Esophagus mucosa (tissue), 1 donor: ENCODE measurements at regions not wholly inside any gene's neighbourhood (a gene's known extent, or its start where the extent isn't known, plus 50 kb on each side); places are given as distances from the start of the nearest gene placed in this dataset.
"Not testable (repeated sequence)": the region's sequence is repeated elsewhere in the genome, so short reads cannot be mapped to it uniquely, and the experiment has no call there.

Source experiments
- ATAC-seq: fragments of 200-7000 bp; cut with Tn5 transposase; one replicate; pipeline ENCODE4 v1.9.1; 2020
- donor health status: DM: yes; HTN: yes; CAD: no.

DNA sequence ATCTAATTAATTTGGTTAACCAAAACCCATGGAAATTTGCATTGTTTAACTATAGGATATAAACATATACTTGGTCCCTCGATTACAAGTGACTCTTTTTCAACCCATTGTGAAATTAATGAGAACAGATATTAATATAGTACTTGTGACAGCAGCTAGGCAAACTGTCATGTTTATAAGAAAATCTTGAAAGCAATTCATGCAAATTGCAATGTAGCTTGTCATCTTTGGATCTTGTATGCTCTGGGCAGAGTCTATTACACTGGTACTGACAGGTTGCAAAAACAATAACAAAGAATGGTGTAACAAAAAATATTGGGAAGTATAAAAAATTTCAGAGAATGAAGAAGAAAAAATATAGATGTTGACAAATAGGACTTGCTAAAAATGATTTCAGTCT lies 941.0 kb downstream of the DNAH5 start:
- ATAC-seq, result no peak

DNA sequence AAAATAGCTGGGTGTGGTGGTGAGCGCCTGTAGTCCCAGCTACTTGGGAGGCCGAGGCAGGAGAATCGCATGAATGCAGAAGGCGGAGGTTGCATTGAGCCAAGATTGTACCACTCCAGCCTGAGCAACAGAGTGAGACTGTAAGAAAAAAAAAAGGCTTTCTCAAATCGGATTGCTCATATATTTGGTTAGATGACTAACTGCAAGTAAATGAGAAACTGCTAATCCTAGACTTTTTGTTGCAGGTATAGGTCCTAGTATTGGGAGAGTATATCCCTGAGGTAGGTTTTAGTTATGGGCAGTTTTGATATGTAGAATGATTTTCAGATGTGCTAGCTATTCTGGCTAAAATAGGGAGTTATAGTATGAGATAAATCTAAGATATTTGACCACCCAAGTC lies 944.8 kb downstream of the DNAH5 start:
- no peak for ATAC-seq

DNA sequence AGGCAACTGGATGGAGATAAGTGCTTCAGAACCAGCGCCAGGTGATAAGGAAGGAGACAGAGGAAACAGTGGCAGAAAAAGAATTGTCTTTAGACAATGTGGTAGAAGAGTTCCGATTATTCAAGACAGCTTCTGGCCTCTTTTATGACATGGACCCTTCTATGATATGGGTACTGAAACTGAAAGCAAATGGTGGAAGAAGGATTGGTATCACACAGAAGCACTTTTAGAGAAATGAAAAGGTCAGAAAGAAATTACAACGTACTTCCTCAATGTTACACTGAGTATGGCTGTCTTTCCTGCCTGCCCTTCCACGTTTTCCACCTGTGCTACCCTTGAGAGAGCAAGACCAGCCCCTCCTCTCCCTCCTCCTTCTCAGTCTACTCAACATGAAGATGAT lies 959.3 kb downstream of the DNAH5 start:
- ATAC-seq, result no peak

DNA sequence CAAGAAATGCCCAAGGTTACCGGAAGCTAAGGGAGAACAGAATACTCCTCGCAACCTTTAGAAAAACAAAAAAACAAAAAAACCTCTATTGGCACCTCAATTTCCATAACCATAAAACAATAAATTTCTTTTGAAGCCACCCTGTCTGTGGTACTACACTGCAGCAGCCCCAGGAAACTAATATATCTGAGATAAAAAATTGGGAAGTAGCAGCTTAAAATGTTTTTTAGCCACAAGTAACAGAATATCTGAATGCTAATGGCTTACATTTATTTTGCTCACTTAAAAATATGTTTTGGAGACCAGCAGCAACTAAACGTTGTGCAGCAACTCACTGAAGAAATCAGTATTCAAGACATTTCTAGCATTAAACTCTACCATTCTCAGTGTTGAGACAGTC lies 969.6 kb downstream of the DNAH5 start:
- ATAC-seq, result no peak

DNA sequence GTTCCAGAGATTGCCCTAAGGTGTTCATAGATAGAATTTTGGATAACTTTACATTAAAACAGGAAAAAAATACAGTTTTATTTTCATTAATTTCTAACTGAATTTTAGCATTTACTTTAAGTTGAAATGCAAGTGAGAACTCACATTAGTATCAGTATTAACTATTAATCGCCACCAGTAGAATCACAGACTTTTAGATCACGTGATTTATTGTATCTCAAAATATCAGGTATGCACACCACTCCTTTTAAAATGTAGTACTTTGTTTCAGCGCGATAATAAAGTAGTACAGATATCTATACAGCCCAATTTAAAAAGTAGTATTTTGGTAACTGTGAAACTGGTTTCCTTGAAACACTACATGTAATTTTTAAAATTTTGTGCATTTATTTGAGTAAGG lies 978.7 kb downstream of the DNAH5 start:
- ATAC-seq, result no peak

DNA sequence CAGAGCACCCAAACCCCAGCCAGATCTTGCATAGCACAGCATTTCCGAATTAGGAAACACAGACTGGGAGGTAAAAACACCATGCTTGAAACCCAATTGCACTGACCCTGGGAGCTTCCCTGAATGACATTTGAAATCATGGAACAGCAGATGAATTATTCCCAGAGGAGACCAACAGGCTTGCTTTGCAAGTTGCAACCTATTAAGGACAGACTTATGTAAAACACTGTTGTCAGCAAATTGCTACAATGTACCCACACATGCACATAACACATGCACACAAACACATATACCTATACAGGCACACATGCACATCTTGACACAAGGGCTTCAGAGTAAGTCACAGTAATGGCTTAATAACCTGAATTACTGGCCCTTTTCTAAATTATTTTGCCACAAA lies 984.8 kb downstream of the DNAH5 start:
- no peak for ATAC-seq

DNA sequence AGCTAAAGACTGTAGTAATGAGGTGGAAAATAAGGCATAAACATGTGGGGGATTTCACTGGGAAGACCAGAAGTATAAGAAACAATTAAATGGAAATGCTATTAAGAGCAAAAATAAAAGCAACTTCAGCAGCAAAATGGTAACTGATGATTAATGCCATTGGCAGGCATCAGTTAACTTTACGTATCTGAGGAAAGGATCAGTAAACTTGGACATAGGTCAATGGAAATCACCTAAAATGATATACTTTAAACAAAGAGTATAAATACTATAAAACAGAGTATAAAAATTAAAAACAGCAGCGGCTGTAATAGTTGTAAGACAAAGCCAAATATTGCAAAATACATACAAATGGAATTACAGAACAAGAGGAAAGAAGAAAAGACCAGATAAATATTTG lies 992.1 kb downstream of the DNAH5 start:
- ATAC-seq, result no peak

DNA sequence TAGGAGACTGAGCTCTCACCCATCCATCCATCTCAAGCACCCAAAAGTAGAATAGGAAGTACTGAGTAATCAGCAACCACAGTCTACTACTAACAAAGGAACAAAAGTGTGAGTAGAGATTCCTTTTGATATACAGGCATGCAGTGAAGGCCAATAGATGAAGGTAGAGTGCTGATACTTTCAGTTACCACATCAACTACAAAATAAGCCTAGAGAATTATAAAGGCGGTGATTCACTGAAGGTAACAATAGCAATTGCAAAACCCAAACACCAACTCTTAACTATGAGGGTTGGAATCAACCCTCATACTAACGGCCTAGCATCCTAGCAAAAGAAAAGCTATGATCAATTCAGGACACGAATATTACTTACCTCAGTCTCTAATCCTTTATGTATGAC lies 992.6 kb downstream of the DNAH5 start:
- ATAC-seq, result no peak

DNA sequence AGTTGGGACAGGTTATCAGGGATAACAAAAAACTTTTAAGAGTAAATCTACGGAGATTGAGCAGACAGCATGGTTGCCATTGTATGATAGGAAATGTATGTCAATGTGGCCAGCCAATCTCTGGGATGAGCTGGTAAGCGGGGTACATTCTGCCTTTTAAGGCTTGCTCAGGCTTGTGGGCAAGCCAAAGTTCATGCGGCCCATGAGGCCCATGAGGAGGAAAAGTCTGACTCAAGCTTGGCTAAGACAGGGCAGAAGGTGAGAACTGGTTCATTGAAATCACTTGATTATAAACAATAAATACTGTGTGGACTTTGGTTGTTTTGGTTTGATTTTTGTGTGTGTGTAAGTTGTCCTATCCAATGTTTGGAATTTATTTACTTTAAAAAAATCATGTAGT lies 997.1 kb downstream of the DNAH5 start:
- no peak for ATAC-seq

DNA sequence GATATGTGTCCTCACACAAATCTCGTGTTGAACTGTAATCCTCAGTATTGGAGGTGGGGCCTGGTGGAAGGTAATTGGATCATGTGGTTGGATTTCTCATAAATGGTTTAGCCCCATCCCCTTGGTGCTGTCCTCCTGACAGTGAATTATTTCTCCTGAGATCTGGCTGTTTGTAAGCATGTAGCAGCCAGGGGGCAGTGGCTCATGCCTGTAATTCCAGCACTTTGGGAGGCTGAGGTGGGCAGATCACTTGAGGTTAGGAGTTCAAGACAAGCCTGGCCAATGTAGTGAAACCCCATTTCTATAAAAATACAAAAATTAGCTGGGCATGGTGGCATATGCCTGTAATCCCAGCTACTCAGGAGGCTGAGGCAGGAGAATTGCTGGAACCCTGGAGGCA lies 999.0 kb downstream of the DNAH5 start:
- not testable (repeated sequence) for ATAC-seq

DNA sequence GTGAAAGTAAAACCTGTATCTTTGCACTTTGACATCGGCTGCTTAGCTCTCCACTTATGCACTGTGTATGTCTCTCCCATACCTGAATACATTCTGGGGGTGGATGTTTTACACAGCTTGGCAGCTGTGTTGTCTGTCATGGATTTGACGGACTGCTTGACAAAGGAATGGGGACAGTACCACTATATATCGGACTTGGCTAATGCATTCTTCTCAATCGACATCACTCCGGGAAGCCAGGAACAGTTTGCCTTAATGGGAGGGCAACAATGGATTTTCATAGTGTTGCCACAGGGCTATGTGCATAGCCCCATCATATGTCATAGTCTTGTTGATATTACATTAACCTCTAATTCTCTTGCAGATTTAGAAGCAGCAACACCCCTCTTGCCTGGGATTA lies 1008.3 kb downstream of the DNAH5 start:
- ATAC-seq, result no peak

DNA sequence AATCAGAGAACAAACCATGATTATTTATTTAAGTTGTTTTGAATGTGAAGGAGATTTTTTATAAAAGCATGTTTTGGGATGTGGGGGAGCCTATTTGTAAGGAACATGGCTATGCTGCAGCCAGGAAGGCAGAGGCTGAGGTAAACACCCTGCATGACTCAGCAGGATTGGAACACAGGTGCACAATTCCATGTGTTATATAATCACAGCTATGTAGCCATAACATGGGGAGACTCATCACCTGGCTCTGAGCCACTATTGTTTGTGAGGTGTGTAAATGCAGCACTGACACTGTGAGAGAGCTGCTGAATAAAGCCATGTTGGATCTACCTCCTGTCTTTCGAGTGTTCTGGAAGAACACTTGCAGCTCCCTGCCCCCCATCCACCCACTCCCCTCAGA lies 1009.8 kb downstream of the DNAH5 start:
- ATAC-seq, result peak; percentile 87

DNA sequence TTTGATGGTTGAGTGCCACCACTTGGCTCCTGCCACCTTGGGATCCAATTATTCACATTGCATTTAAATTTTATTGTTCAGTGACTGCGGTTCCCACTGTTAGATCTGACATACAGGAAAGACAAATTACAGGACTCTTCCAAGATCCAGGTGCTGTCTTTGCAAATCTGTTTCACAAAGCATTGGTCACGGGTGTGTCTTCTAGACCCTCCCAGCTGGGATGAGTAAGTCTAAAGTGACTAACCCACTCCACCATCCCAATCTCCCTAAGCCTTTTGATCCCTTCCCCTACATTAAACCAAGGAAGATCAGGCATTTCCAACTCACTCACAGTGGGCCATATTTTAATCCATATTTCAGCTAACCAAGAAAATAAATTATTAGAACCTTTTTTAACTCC lies 1016.3 kb upstream of the CTNND2 start:
- ATAC-seq, result no peak

DNA sequence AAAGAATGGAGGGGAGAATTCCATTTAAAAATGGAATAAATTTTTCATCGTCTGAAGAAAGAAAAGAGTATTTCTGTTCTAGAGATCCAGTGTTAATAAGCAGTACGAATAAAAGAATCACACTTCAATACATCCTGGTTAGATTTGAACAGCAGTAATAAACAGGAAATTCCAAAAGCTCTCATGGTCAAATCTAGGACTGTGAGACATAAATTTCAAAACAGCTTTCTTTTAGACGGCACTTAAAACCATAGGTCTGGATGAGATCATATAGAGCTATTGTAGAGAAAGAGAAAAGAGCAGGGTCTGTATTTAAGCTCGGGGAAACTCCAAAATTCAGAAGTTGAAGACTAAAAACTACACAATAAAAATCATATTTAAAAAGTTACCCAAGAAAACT lies 1006.9 kb upstream of the CTNND2 start:
- ATAC-seq, result no peak

DNA sequence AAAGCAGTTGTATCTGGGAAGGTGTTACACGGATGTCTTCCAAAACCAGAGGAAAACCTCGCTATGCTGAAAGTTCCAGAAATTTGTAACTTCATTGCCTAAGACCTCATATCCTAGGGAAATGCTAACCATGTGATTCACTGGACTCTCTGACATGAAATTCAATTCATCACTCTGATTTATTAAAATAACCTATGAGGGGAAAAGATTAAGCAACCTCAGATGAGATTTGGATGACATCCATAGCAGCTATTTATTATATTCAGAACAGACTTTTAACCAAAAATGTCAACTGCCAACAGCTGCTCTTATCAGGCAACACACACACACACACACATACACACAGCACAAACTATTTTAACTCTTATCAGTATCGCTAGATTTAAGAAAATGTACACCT lies 1006.4 kb upstream of the CTNND2 start:
- ATAC-seq, result no peak

DNA sequence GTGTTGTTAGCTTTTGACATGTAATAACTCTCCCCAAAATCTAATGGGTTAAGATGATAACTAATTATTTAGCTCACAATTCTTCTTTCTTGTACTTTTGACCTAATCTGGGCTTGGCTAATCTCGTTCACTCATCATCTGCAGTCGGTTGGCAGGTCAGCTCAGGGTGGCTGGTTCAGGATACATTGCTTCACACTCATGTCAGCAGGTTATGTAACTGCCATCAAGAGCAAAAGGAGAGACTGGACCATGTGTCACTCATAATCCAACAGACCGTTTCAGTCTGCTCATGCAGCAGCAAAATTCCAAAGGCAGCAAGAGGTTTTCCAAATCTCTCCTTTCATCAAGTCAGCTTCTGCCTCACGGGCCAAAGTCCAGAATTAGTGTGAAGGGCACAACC lies 998.4 kb upstream of the CTNND2 start:
- no peak for ATAC-seq

DNA sequence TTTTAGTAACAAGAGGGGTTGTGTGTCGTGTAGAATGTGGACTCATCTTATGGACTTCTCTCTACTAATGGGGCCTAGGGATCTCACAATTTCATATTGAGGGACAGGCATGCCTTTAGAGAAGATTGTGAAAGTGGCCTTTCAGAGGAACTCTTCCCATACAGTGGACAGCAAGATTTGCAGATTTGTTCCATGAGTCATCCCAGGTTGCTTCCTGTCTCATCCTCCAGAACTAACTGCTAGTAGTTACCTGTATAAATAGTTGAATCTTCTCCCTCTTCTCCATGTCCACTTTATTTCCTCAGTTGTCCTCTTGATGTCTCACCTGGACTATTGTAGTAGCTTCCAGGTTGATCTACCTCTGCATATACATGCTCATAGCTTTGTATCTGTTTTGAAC lies 997.5 kb upstream of the CTNND2 start:
- ATAC-seq, result no peak

DNA sequence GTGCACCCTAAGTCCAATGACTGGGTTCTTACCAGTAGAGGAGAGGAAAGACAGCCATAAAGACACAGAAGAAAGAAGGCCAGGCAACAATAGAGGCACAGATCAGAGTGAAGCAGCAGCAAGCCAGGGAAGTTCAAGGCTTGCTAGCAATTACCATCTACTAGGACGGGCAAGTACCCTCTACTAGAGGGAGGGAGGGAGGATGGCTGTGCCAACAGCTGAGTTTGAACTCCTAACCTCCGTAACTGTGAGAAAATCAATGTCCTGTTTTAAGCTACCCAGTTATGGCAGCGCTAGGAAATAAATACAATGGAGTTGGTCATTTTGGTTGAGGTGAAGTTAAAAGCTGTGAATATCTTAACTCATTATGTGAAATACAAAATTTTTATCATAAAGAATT lies 991.8 kb upstream of the CTNND2 start:
- ATAC-seq, result no peak

DNA sequence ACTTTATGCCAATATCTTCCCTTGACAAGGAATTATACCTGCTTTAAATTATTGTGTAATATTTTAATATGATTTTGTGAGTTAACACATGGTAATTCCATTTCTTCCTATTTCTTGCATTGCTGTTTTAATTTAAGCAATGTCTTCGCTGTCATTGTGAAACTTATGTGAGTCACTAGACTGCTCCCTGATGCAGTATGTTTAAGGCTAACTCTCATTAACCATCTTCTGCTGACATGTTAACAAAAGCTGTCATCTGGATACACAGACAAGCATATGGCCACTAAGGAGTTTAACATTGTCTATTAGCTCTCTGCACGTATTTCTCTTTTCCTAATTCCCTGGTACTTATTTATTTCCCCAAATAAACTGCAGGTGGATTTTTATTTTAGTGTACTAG lies 980.8 kb upstream of the CTNND2 start:
- ATAC-seq, result no peak

DNA sequence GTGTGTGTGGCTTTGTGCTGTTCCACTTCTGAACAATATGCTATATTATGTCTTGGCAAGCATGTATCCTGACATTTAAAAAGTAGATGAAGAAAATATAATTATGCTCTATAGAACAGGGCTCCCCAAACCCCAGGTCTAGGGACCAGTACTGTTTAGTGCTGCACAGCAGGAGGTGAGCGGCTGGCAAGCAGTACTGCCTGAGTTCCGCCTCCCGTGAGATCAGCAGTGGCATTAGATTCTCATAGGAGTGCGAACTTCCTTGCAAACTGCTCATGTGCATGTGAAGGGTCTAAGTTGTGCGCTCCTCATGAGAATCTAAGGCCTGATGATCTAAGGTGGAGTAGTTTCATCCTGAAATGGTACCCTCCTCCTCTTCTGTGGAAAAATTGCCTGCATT lies 979.1 kb upstream of the CTNND2 start:
- ATAC-seq, result no peak

DNA sequence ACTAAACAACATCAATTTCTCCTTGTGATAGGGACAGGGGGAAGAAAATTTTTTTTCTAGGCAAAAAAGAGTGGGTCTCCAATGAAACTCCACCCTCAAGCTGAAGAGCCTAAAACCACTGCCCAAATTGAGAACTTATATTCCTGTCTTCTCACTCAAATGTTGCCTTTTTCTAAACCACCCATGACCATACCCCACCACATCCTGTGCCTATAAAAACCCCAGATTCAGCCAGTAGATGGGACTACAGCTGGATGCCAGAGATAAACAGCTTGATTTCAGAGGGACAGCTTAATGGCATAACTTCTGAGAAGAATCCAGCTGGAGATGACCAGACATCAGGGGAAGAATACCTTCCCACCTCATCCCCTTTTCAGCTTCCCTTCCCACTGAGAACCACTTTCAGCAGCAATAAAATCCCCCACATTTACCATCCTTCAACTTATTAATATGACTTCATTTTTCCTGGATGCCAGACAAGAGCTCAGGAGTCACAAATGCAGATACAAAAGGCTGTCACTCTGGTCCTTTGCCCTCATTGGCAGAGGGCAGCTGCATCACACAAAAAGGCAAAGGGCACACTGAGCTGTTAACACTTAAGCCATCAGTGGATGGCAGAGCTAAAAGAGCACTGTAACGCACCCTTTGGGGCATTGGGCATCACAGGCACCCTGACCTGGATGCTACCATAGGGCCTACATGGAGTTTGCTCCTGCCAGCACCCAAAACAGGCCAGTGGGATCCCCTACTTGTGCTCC lies 972.5 kb upstream of the CTNND2 start:
- no peak for ATAC-seq

DNA sequence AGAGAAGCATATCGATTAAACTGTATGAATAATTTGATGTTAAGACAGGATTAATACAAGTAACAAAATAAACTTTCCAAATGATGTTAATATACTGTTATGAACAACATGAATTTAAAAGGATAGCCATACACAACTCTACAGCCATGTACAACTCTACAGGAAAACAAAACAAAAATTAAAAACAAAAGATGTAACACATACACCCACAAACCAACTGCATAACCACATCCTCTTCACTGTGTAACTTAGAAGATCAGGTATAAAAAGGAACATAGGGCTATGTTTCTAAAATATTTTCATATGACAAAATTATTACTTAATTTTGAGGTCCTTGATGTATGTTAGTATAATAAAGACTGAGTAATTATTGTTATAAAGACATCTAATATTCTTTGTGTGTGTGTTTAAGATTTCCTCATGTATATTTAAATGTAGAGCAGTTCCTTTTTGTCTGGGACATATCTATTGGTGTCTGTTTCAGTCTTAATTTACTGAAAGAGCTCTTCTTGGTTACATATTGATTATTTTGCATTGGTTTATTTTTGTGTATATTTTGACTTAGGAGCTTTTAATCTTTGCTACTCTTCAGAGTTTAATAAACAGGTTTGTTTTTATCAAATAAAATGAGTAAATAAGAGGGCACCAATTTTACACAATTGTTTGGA lies 966.8 kb upstream of the CTNND2 start:
- no peak for ATAC-seq

DNA sequence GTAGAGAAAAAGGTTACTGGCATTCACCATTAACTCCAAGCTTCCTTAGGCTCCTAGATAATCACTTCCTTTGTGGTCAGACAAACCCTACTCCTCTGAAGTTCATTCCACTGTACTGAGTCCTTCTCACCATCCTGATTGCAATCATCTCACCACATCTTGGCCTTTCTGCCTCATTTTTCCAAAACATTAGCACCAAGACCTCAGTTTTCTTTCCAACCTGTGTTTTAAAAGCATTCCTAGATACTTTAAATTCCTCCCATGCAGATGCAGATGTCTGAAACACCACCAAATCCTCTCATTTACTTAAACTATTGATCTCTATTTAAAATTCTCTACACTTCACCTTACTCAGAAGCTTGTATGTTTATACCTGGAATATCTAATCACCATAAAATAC lies 961.3 kb upstream of the CTNND2 start:
- ATAC-seq, result no peak

DNA sequence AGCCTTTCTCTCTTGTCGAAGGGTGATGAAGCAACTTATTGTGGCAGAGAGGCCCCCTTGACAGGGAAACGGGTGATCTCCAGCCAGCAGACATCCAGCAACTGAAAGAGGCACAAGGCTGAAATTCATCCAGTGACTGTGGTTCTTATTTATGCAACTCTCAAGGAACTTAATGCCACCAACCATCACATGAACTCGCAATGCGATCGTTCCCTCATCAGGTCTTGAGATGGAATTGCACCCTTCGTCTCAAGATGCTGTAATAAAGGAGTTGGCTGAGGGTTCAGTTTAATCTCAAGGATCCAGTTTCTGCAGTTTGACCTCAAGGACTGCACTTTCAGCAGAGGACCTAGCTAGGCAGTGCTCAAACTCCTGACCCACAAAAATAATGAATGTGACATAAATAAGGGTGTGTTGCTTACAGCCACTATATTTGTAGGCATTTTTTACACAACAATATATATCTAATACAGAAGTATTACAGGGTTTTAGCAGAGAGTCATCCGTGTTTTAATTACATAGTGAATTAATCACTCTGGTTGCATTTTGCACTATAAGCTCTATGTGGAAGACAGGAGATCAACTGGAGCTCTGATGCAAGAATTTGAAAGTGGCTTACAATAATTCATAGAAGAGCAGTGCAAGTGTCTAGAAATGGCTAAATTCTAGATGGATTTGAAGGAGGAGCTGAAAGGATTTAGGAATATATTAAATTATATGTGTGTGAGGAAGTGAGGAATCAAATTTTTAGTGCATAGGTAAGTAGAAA lies 957.8 kb upstream of the CTNND2 start:
- no peak for ATAC-seq
